Adrenal gland (tissue), 9 donors: ENCODE measurements at regions not wholly inside any gene's neighbourhood (a gene's known extent, or its start where the extent isn't known, plus 50 kb on each side); places are given as distances from the start of the nearest gene placed in this dataset.
A peak's percentile ranks its signal among the peaks of the same experiment; 100 is the strongest.

Source experiments
- DNase-seq, 7 donors: peaks; one replicate each; pipeline ENCODE4 v3.0.0-alpha.2; 2019 to 2020
- H3K27ac ChIP-seq, 5 donors: fragments of 200-600 bp; sonication (generic) in 4 of 5; 1 replicate in 3 of 5; 2 replicates in 2 of 5; pipeline versions ENCODE4 v1.5.1 to v1.8.0; 2016 to 2020; ENCODE audit warnings: mild to moderate bottlenecking in 1 of 5
- H3K27me3 ChIP-seq: fragments of 200-600 bp; 2 replicates; pipeline ENCODE4 v1.8.0; 2021
- H3K36me3 ChIP-seq, 2 donors: fragments of 200-600 bp; replicated peaks in 1 of 2; 1 replicate in 1 of 2; 2 replicates in 1 of 2; pipeline versions ENCODE4 v1.5.1 to v1.8.0; 2018 to 2022
- H3K4me1 ChIP-seq, 2 donors: fragments of 200-600 bp; replicated peaks in 1 of 2; 1 replicate in 1 of 2; 2 replicates in 1 of 2; pipeline versions ENCODE4 v1.5.1 to v1.8.0; 2018 to 2021
- H3K4me3 ChIP-seq, 4 donors: fragments of 200-600 bp; sonication (generic) in 3 of 4; one replicate each; pipeline ENCODE4 v1.5.1; 2016 to 2018
- H3K9me3 ChIP-seq, 3 donors: fragments of 200-600 bp; sonication (generic) in 1 of 3; replicated peaks in 1 of 3; 1 replicate in 2 of 3; 2 replicates in 1 of 3; pipeline versions ENCODE4 v1.5.1 to v1.8.0; 2016 to 2021
- CTCF ChIP-seq, 6 experiments: fragments of 450-650 bp in 4 of 6; fragments of 200-600 bp in 2 of 6; sonication (generic) in 1 of 6; IDR thresholded peaks; 1 replicate in 5 of 6; 2 replicates in 1 of 6; pipeline versions ENCODE4 v1.5.1 to v1.8.0; 2016 to 2021; ENCODE audit warnings: antibody characterized with exemption in 6 of 6, mild to moderate bottlenecking in 2 of 6, moderate library complexity in 1 of 6
- POLR2A ChIP-seq, 2 donors: fragments of 450-650 bp; IDR thresholded peaks; one replicate each; pipeline ENCODE4 v1.6.1; 2017; ENCODE audit warnings: antibody characterized with exemption in 2 of 2, mild to moderate bottlenecking in 2 of 2, moderate library complexity in 1 of 2
- WGBS, 4 donors: extraction: QIAGEN DNeasy Blood & Tissue Kit in 2 of 4; methylation state at CpG; one replicate each; pipeline versions ENCODE4 v1.1.5 to v1.1.7; 2013 to 2017; 5-methylcytosine and 5-hydroxymethylcytosine counted together
- intact Hi-C, 2 donors: fragments of 100-400 bp; cut with DNase I; formaldehyde crosslinking; loops; one replicate each; pipeline versions ENCODE4 v1.14.1 to v1.15.0; 2022 to 2023
- donor health status: healthy with polysubstance abuse.
- donor health status: Bipolar disorder and iron deficiency.
- donor health status: DM: yes; HTN: yes; CAD: no.
- donor health status: DM: no; HTN: no; CAD: no.
- donor health status: DM: no; HTN: no; CAD: no.

GRCh38 chr2:215779912-215780311 is 233.4 kb downstream of the MREG start:
- intact Hi-C loops = no loop called here
- H3K27ac ChIP-seq = no peak overlapping the region
- H3K9me3 ChIP-seq = no peaks in the 10 kb centered on the region
- H3K4me1 ChIP-seq = no peaks in the 10 kb centered on the region
- TF ChIP-seq CTCF (IDR thresholded peaks at IDR 0.05) (no peak), POLR2A (IDR thresholded peaks at IDR 0.05) (no peak)
- no peaks in the 10 kb centered on the region for H3K36me3 ChIP-seq
- H3K27me3 ChIP-seq = no peaks in the 10 kb centered on the region
- 83 to 96% (median 90%) methylated on average over 3 of the region's 3 CpGs for WGBS, 4 donors
- no peak overlapping the region for H3K4me3 ChIP-seq
- DNase-seq = no peak

- no peak overlapping the region for H3K27ac ChIP-seq
- H3K4me3 ChIP-seq = no peak overlapping the region
- TF ChIP-seq CTCF (IDR thresholded peaks at IDR 0.05) (no peak), POLR2A (IDR thresholded peaks at IDR 0.05) (no peak)
- DNase-seq = no peak
- peaks cover 0 to 2% of the 10 kb centered on the region in 2 donors for H3K4me1 ChIP-seq
- H3K27me3 ChIP-seq = no peaks in the 10 kb centered on the region
- intact Hi-C loops = no loop called here
- no peaks in the 10 kb centered on the region for H3K36me3 ChIP-seq
- 67 to 82% (median 77%) methylated on average over 7 of the region's 7 CpGs for WGBS, 4 donors
- no peaks in the 10 kb centered on the region for H3K9me3 ChIP-seq
Measured at GRCh38 chr2:215777465-215778044, 235.8 kb downstream of the MREG start.

GRCh38 chr2:215775106-215775505 is 238.2 kb downstream of the MREG start:
- no peak overlapping the region for H3K27ac ChIP-seq
- intact Hi-C loops = no loop called here
- 51 to 55% (median 53%) methylated on average over 4 of the region's 4 CpGs for WGBS, 4 donors
- H3K4me1 ChIP-seq = peaks cover 0 to 2% of the 10 kb centered on the region in 2 donors
- no peak for TF ChIP-seq CTCF (IDR thresholded peaks at IDR 0.05)
- no peak for TF ChIP-seq POLR2A (IDR thresholded peaks at IDR 0.05)
- H3K9me3 ChIP-seq = no peaks in the 10 kb centered on the region
- DNase-seq = no peak
- no peaks in the 10 kb centered on the region for H3K36me3 ChIP-seq
- no peak overlapping the region for H3K4me3 ChIP-seq
- no peaks in the 10 kb centered on the region for H3K27me3 ChIP-seq

- H3K4me3 ChIP-seq = no peak overlapping the region
- 54 to 75% (median 57%) methylated on average over 2 of the region's 2 CpGs for WGBS, 4 donors
- H3K27ac ChIP-seq = no peak overlapping the region
Measured at GRCh38 chr2:215773728-215774127, 239.6 kb downstream of the MREG start.

More at GRCh38 chr2:215773728-215774127, 239.6 kb downstream of the MREG start:
- Histone ChIP-seq H3K27me3 (no peaks in the 10 kb centered on the region), H3K4me1 (peaks cover 0 to 2% of the 10 kb centered on the region in 2 donors), H3K9me3 (no peaks in the 10 kb centered on the region), H3K36me3 (no peaks in the 10 kb centered on the region)
- intact Hi-C loops = no loop called here
- TF ChIP-seq CTCF (IDR thresholded peaks at IDR 0.05) = no peak
- no peak for TF ChIP-seq POLR2A (IDR thresholded peaks at IDR 0.05)
- peak in 4 of 7 donors; percentile 7 to 29 (median 20) for DNase-seq
